Mesenchymal stem cell (in vitro differentiated cells and primary cell): ENCODE measurements at regions not wholly inside any gene's neighbourhood (a gene's known extent, or its start where the extent isn't known, plus 50 kb on each side); places are given as distances from the start of the nearest gene placed in this dataset.
A peak's percentile ranks its signal among the peaks of the same experiment; 100 is the strongest.

Experiments
- DNase-seq: peaks from one replicate; pipeline ENCODE4 v3.0.0-alpha.2; 2013
- H2AFZ ChIP-seq: one replicate; pipeline ENCODE4 v1.6.1; 2013; ENCODE audit warnings: low read depth, mild to moderate bottlenecking, control low read depth, inconsistent platforms, low read length, moderate library complexity
- H2AK5ac ChIP-seq: 2 replicates; pipeline ENCODE4 v1.6.1; 2013; ENCODE audit warnings: low read length, moderate library complexity, mild to moderate bottlenecking, inconsistent platforms; ENCODE audit not compliant: severe bottlenecking
- H2BK120ac ChIP-seq: one replicate; pipeline ENCODE4 v1.6.1; 2013; ENCODE audit warnings: low read depth, mild to moderate bottlenecking, inconsistent platforms, low read length, moderate library complexity
- H2BK12ac ChIP-seq, 2 experiments: one replicate each; pipeline ENCODE4 v1.6.1; 2013; ENCODE audit warnings: inconsistent platforms in 2 of 2, low read length in 2 of 2, mild to moderate bottlenecking in 2 of 2, moderate library complexity in 2 of 2, control low read depth in 1 of 2
- H2BK15ac ChIP-seq: one replicate; pipeline ENCODE4 v1.6.1; 2013; ENCODE audit warnings: mild to moderate bottlenecking, low read depth, inconsistent platforms; ENCODE audit not compliant: poor library complexity, severe bottlenecking
- H2BK5ac ChIP-seq: 2 replicates; pipeline ENCODE4 v1.6.1; 2013; ENCODE audit warnings: low read depth, mild to moderate bottlenecking, low read length, control low read depth, inconsistent platforms; ENCODE audit not compliant: poor library complexity, severe bottlenecking
- H3K14ac ChIP-seq, 2 experiments: one replicate each; pipeline ENCODE4 v1.6.1; 2013; ENCODE audit warnings: inconsistent platforms in 2 of 2, low read length in 2 of 2, control low read depth in 1 of 2, mild to moderate bottlenecking in 1 of 2, moderate library complexity in 1 of 2
- H3K18ac ChIP-seq, 2 experiments: one replicate each; pipeline ENCODE4 v1.6.1; 2013; ENCODE audit warnings: inconsistent platforms in 2 of 2, low read length in 2 of 2, control low read depth in 1 of 2, low read depth in 1 of 2, mild to moderate bottlenecking in 1 of 2
- H3K23ac ChIP-seq, 2 experiments: one replicate each; pipeline ENCODE4 v1.6.1; 2013; ENCODE audit warnings: inconsistent platforms in 2 of 2, low read length in 2 of 2, mild to moderate bottlenecking in 2 of 2, moderate library complexity in 2 of 2, control low read depth in 1 of 2
- H3K27ac ChIP-seq: 2 replicates; pipeline ENCODE4 v1.5.1; 2013; ENCODE audit warnings: mild to moderate bottlenecking, moderate library complexity, low read length, control low read depth, inconsistent platforms; ENCODE audit not compliant: poor library complexity, severe bottlenecking
- H3K27me3 ChIP-seq, 2 experiments: 2 replicates each; pipeline versions ENCODE4 v1.6.1 to v1.7.0; 2013; ENCODE audit warnings: low read length in 2 of 2, mild to moderate bottlenecking in 2 of 2, moderate library complexity in 2 of 2, control low read depth in 1 of 2, inconsistent platforms in 1 of 2; ENCODE audit not compliant: control insufficient read depth in 1 of 2, insufficient read depth in 1 of 2
- H3K36me3 ChIP-seq, 2 experiments: 2 replicates each; pipeline versions ENCODE4 v1.6.1 to v1.7.0; 2013; ENCODE audit warnings: low read length in 2 of 2, control low read depth in 1 of 2, inconsistent platforms in 1 of 2, low read depth in 1 of 2, mild to moderate bottlenecking in 1 of 2; ENCODE audit not compliant: insufficient read depth in 2 of 2, control insufficient read depth in 1 of 2
- H3K4ac ChIP-seq, 2 experiments: one replicate each; pipeline ENCODE4 v1.6.1; 2013; ENCODE audit warnings: inconsistent platforms in 2 of 2, low read length in 2 of 2, mild to moderate bottlenecking in 2 of 2, moderate library complexity in 2 of 2, control low read depth in 1 of 2, low read depth in 1 of 2
- H3K4me1 ChIP-seq: 2 replicates; pipeline ENCODE4 v1.6.1; 2013; ENCODE audit warnings: low read depth, low read length, control low read depth; ENCODE audit not compliant: control insufficient read depth, insufficient read depth
- H3K4me2 ChIP-seq: 2 replicates; pipeline ENCODE4 v1.6.1; 2013; ENCODE audit warnings: low read length, mild to moderate bottlenecking, inconsistent platforms; ENCODE audit not compliant: poor library complexity, severe bottlenecking
- H3K4me3 ChIP-seq, 2 experiments: 2 replicates each; pipeline versions ENCODE4 v1.5.1 to v1.7.0; 2013; ENCODE audit warnings: low read length in 2 of 2, mild to moderate bottlenecking in 2 of 2, control low read depth in 1 of 2, low read depth in 1 of 2; ENCODE audit not compliant: insufficient read depth in 1 of 2
- H3K79me1 ChIP-seq: replicated peaks from 2 replicates; pipeline ENCODE4 v1.6.1; 2013; ENCODE audit warnings: mild to moderate bottlenecking, control low read depth, low read length, inconsistent platforms; ENCODE audit not compliant: poor library complexity, severe bottlenecking
- H3K9ac ChIP-seq: 2 replicates; pipeline ENCODE4 v1.7.0; 2013; ENCODE audit warnings: mild to moderate bottlenecking, low read length, moderate library complexity
- H3K9me3 ChIP-seq: 2 replicates; pipeline ENCODE4 v1.7.0; 2013; ENCODE audit warnings: mild to moderate bottlenecking, low read length; ENCODE audit not compliant: control insufficient read depth
- H4K8ac ChIP-seq: one replicate; pipeline ENCODE4 v1.6.1; 2013; ENCODE audit warnings: inconsistent platforms, mild to moderate bottlenecking, low read length, moderate library complexity
- H4K91ac ChIP-seq: one replicate; pipeline ENCODE4 v1.6.1; 2013; ENCODE audit warnings: mild to moderate bottlenecking, low read length, inconsistent platforms
- WGBS: methylation state at CpG from one replicate; pipeline ENCODE4 v1.1.7; 2013; ENCODE audit warnings: mixed read lengths; 5-methylcytosine and 5-hydroxymethylcytosine counted together

DNA sequence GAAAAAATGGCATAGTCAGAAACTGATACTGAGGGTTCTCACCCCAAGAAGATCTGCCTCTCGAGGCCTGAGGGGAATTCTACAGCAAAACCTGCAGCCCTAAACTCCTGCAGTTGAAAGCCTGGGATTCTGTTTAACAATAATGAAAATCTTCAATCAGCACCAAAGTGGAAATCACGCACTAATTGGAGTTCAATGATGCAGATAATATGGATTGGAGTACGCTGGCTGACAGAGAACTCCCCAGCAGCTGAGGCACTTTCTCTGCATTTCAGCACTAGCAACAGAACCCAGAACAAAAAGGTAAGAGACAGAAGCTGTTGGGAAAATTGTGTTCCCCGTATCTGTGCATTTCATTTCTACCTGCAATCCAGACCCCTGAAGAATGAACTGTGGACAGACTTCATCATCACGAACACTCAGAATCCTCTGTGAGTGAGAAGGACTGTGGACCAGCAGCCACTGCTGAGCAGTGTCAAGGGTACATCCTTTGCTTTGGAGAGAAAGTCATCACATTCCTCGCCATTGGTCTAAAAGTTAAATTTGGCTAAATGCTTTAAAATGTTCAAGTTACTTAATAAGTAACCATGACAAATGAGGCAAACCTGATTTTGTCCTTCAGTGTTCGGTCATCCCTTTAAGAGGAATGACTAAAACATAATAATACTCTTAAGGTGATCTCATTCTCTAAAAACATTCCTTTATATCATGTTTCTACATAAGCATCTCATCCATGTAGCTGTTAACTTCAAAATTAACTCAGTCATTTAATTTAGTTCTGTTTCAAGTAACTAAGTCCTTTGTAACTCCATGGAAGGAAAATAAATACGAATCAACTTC, 126.1 kb downstream of the GAS1 start:
- no peak overlapping the region for H3K14ac ChIP-seq
- peak overlapping the region; percentile 71 for H3K9ac ChIP-seq
- no peak overlapping the region for H2BK120ac ChIP-seq
- no peak overlapping the region for H4K8ac ChIP-seq
- H3K18ac ChIP-seq = no peak overlapping the region
- H2BK15ac ChIP-seq = no peak overlapping the region
- H3K4me3 ChIP-seq = peak overlapping the region in 1 of 2 experiments; percentile 29
- DNase-seq = no peak
- WGBS = 77% methylated on average over 5 of the region's 8 CpGs
- H3K27me3 ChIP-seq = no peaks in the 10 kb centered on the region
- H2BK5ac ChIP-seq = no peak overlapping the region
- no peaks in the 10 kb centered on the region for H3K79me1 ChIP-seq
- no peak overlapping the region for H2AFZ ChIP-seq
- H3K4me1 ChIP-seq = peaks cover 5% of the 10 kb centered on the region
- H2BK12ac ChIP-seq = no peak overlapping the region
- H3K23ac ChIP-seq = no peak overlapping the region
- H3K27ac ChIP-seq = peak overlapping the region; percentile 43
- no peak overlapping the region for H3K4ac ChIP-seq
- H3K4me2 ChIP-seq = peak overlapping the region; percentile 49
- no peaks in the 10 kb centered on the region for H3K9me3 ChIP-seq
- H4K91ac ChIP-seq = no peak overlapping the region
- peaks cover 0 to 3% of the 10 kb centered on the region in 2 experiments for H3K36me3 ChIP-seq
- no peak overlapping the region for H2AK5ac ChIP-seq

DNA sequence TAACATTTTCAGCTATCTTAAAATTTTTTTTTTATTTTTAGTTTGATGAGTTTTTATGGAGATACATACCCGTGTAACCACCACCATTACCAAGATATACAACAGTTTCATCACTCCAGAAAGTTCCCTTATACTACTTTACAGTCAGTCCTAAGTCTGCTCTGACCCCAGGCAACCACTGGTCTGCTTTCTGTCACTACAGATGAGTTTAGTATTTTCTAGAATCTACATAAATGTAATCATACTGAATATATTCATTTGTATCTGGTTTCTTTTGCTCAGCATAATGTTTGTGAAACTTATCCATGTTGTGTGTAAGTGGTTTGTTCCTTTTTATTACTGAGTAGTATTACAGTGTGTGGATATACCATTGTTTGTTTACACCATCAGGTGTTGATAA, 127.8 kb downstream of the GAS1 start:
- Histone ChIP-seq H3K9me3 (no peaks in the 10 kb centered on the region), H3K27ac (no peak overlapping the region)

DNA sequence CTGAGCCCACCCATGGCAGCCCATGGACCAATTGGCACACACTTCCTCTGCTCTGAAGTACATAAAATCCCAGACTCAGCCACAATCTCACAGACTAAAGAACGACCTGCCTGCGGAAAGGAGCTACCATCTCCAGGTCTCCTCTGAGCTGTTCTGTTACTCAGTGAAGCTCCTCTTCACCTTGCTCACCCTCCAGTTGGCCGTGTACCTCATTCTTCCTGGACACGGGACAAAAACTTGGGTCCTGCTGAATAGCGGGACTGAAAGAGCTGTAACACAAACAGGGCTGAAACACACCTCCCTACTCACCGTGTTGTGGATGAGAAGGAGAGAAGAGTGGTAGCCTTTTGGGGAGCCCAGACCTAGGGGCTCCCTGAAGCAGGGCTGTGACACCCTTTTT, 128.7 kb downstream of the GAS1 start:
- H4K8ac ChIP-seq = no peak overlapping the region
- H3K9me3 ChIP-seq = no peaks in the 10 kb centered on the region
- H3K79me1 ChIP-seq = no peaks in the 10 kb centered on the region
- H3K4me2 ChIP-seq = no peak overlapping the region
- H3K27ac ChIP-seq = no peak overlapping the region
- peaks cover 0 to 3% of the 10 kb centered on the region in 2 experiments for H3K36me3 ChIP-seq
- H3K14ac ChIP-seq = no peak overlapping the region
- H2BK15ac ChIP-seq = no peak overlapping the region
- no peak overlapping the region for H3K9ac ChIP-seq
- H3K4ac ChIP-seq = no peak overlapping the region
- H2BK12ac ChIP-seq = no peak overlapping the region
- no peak overlapping the region for H2BK120ac ChIP-seq
- H2AFZ ChIP-seq = no peak overlapping the region
- H2BK5ac ChIP-seq = no peak overlapping the region
- no peak overlapping the region for H3K4me3 ChIP-seq
- 82% methylated on average over 4 of the region's 6 CpGs for WGBS
- no peak overlapping the region for H3K23ac ChIP-seq
- no peak for DNase-seq
- peaks cover 5% of the 10 kb centered on the region for H3K4me1 ChIP-seq
- no peak overlapping the region for H4K91ac ChIP-seq
- no peak overlapping the region for H3K18ac ChIP-seq
- H2AK5ac ChIP-seq = no peak overlapping the region
- no peaks in the 10 kb centered on the region for H3K27me3 ChIP-seq

More for the DNA sequence above, 127.8 kb downstream of the GAS1 start:
- Histone ChIP-seq H4K8ac (no peak overlapping the region), H2BK5ac (no peak overlapping the region), H3K27me3 (no peaks in the 10 kb centered on the region), H3K4me3 (no peak overlapping the region), H4K91ac (no peak overlapping the region), H3K18ac (no peak overlapping the region), H2BK12ac (no peak overlapping the region), H3K4me1 (peaks cover 5% of the 10 kb centered on the region), H3K4me2 (no peak overlapping the region), H3K14ac (no peak overlapping the region), H3K9ac (no peak overlapping the region), H2BK15ac (no peak overlapping the region), H3K36me3 (peaks cover 0 to 3% of the 10 kb centered on the region in 2 experiments), H3K23ac (no peak overlapping the region), H2AK5ac (no peak overlapping the region), H2AFZ (no peak overlapping the region), H2BK120ac (no peak overlapping the region), H3K4ac (no peak overlapping the region), H3K79me1 (no peaks in the 10 kb centered on the region)
- no CpG with 5 or more reads among the region's 1 CpG for WGBS
- no peak for DNase-seq

DNA sequence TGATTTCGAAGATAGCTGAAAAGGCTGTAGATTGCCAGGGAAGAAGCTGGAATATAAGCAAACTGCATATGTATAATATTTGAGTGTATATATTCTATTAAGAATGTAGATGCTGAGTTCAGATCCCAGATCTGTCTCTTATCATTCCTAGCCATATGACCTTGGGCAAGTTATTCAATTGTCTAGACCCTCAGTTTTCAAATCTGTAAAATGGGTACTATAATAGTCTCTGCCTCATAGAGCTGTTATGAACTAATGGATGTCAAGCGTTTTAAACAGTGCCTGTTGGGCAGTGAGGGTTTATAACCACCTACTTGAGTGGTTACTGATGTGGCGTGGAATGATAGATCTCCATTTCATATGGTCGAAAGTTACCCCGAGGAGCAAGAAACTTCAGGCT, 130.4 kb downstream of the GAS1 start:
- H3K27ac ChIP-seq = no peak overlapping the region
- DNase-seq = no peak
- no peak overlapping the region for H2AK5ac ChIP-seq
- no peak overlapping the region for H3K9ac ChIP-seq
- no peak overlapping the region for H2AFZ ChIP-seq
- no peak overlapping the region for H3K18ac ChIP-seq
- H2BK120ac ChIP-seq = no peak overlapping the region
- no peak overlapping the region for H2BK5ac ChIP-seq
- H3K23ac ChIP-seq = no peak overlapping the region
- H3K4me3 ChIP-seq = no peak overlapping the region
- H3K4ac ChIP-seq = no peak overlapping the region
- no peak overlapping the region for H3K4me2 ChIP-seq
- no peaks in the 10 kb centered on the region for H3K79me1 ChIP-seq
- peaks cover 5% of the 10 kb centered on the region for H3K4me1 ChIP-seq
- H4K91ac ChIP-seq = no peak overlapping the region
- WGBS = 85% methylated on average over 4 of the region's 5 CpGs
- no peak overlapping the region for H4K8ac ChIP-seq
- H2BK15ac ChIP-seq = no peak overlapping the region
- H3K14ac ChIP-seq = no peak overlapping the region
- H3K9me3 ChIP-seq = no peaks in the 10 kb centered on the region
- H2BK12ac ChIP-seq = no peak overlapping the region
- H3K36me3 ChIP-seq = peaks cover 0 to 3% of the 10 kb centered on the region in 2 experiments
- no peaks in the 10 kb centered on the region for H3K27me3 ChIP-seq
